HG03060 (cell line): ENCODE measurements at regions not wholly inside any gene's neighbourhood (a gene's known extent, or its start where the extent isn't known, plus 50 kb on each side); places are given as distances from the start of the nearest gene placed in this dataset.
"Not testable (repeated sequence)": the region's sequence is repeated elsewhere in the genome, so short reads cannot be mapped to it uniquely, and the experiment has no call there.

ENCODE experiments used
- ATAC-seq: cut with Tn5 transposase; IDR thresholded peaks from one replicate; pipeline ENCODE4 v1.9.1; 2021; ENCODE audit warnings: low read depth, moderate number of reproducible peaks; ENCODE audit not compliant: unreplicated experiment

GRCh38 chr7:73244782-73245311, 63.8 kb downstream of the NSUN5 start:
- ATAC-seq = not testable (repeated sequence)

GRCh38 chr7:73234994-73235717, 73.5 kb downstream of the NSUN5 start:
- ATAC-seq = peak; percentile 73

DNA sequence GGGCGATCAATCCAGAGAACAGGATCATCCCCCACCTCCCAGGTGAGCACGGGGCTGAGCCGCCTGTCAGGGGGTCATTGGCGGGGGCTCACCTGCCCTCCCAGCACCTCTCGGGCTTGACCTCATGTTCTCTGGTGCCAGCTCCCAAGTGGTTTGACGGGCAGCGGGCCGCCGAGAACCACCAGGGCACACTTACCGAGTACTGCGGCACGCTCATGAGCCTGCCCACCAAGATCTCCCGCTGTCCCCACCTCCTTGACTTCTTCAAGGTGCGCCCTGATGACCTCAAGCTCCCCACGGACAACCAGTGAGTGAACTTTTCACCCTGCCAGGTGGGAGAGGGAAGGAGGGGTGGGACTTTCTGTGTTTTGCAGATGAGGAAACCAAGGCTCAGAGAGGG, 82.9 kb downstream of the NSUN5 start:
- not testable (repeated sequence) for ATAC-seq

- ATAC-seq = not testable (repeated sequence)
Measured at GRCh38 chr7:73221724-73222123, 86.9 kb downstream of the NSUN5 start.

GRCh38 chr7:73220766-73221370, 87.8 kb downstream of the NSUN5 start:
- peak; percentile 18 for ATAC-seq

DNA sequence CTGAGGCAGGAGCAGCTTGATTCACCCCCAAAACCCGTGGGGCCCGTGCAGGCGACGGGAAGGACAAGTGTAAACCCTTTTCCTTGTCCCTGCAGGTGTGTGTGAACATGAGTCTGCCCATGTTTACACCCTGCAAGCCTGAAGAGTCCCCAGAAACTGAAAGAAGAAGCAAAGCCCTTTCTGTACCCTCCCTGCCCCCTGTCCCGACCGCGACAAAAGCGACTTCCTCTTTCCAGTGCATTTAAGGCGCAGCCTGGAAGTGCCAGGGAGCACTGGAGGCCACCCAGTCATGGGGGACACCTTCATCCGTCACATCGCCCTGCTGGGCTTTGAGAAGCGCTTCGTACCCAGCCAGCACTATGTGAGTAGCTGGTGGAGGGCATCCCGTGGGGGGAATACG, 88.3 kb downstream of the NSUN5 start:
- ATAC-seq = peak; percentile 67

- not testable (repeated sequence) for ATAC-seq
Measured at GRCh38 chr7:73218802-73219201, 89.8 kb downstream of the NSUN5 start.

DNA sequence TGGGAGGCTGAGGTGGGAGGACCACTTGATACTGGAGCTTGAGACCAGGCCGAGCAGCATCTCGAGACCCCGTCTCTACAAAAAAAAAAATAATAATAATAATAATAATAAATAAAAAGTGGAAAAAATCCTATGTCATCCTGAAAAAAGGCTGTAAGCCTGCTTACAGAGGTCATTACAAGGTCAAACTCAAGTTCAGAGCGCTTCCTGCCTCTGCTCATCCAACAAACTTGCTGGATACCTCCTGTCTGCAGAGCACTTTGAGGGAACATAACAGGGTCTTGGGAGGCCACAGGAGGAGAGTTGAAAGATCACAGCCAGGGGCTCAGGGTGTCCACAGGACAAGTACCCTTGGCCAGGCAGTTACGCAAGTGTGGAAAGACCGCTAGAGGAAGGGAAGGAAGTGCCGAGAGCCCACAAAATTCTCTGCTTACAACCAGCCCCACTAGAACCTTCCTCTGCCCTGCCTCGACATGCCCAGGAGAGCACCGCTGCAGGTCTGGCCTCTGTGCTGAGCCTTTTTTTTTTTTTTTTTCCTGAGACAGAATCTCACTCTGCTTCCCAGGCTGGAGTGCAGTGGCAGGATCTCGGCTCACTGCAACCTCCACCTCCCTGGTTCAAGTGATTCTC, 92.5 kb downstream of the NSUN5 start:
- not testable (repeated sequence) for ATAC-seq

DNA sequence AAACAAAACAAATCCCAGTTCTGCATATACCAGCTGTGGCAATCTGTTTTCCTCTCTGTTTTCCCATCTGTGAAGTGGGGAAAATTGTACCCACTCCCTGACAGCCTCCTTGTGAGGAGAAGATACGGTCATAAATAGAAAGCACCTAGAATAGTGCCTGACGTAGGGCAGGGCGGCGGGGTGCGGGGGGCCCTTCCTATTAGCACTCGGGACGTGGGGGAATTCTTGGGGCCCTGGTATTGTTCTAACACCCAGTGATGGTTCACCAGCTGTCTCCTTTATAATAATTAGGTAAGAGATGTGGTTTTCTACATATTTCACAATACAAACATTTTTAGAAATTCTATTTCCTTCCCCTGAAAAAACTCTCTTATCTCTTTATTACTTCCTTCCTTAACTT, 93.4 kb downstream of the NSUN5 start:
- not testable (repeated sequence) for ATAC-seq

GRCh38 chr7:73214471-73214870, 94.2 kb downstream of the NSUN5 start:
- ATAC-seq = not testable (repeated sequence)

- not testable (repeated sequence) for ATAC-seq
Measured at GRCh38 chr7:73213076-73213475, 95.5 kb downstream of the NSUN5 start.

GRCh38 chr7:73205594-73205993, 103.0 kb downstream of the NSUN5 start:
- ATAC-seq = not testable (repeated sequence)

- ATAC-seq = not testable (repeated sequence)
Measured at GRCh38 chr7:73204898-73205297, 103.7 kb downstream of the NSUN5 start.

GRCh38 chr7:73203312-73203711, 105.3 kb downstream of the NSUN5 start:
- ATAC-seq = not testable (repeated sequence)

GRCh38 chr7:73201264-73201663, 107.4 kb downstream of the NSUN5 start:
- ATAC-seq = not testable (repeated sequence)

DNA sequence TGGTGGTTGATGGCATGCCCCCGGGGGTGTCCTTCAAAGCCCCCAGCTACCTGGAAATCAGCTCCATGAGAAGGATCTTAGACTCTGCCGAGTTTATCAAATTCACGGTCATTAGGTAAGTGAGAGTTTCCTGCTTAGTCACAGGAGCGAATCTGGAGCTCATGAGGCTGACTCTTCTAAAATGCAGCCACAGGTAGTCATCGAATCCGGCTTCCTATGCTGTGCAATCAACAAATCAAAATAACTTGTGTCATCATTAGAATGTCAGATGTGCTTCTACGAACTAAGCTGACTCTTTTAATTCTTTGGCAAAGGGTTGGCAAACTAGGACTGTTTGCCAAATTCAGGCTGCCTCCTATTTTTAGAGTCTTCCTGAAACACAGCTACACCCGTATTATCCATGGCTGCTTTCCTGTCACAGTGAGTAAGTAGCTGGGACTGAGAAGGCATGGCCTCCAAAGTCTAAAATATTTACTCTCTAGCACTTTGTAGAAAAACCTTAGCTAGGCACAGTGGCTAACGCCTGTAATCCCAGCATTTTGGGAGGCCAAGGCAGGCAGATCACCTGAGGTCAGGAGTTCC, 108.0 kb downstream of the NSUN5 start:
- not testable (repeated sequence) for ATAC-seq

DNA sequence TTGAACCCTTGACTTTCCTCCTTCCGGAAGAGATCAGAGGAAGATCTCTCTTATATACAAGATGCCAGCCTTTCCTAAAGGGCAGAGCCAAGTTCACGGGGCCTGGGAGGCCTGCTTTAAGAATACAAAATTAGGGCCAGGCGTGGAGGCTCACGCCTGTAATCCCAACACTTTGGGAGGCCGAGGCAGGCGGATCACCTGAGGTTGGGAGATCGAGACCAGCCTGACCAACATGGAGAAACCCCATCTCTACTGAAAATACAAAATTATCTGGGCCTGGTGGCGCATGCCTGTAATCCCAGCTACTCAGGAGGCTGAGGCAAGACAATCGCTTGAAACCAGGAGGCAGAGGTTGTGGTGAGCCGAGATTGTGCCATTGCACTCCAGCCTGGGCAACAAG, 108.2 kb upstream of the SPDYE9 start:
- not testable (repeated sequence) for ATAC-seq

- not testable (repeated sequence) for ATAC-seq
Measured at GRCh38 chr7:73190483-73191155, 104.8 kb upstream of the SPDYE9 start.

- ATAC-seq = not testable (repeated sequence)
Measured at GRCh38 chr7:73188287-73188686, 102.4 kb upstream of the SPDYE9 start.

- not testable (repeated sequence) for ATAC-seq
Measured at GRCh38 chr7:73186589-73187309, 100.9 kb upstream of the SPDYE9 start.
